ENCODE measurements at regions not wholly inside any gene's neighbourhood (a gene's known extent, or its start where the extent isn't known, plus 50 kb on each side); places are given as distances from the start of the nearest gene placed in this dataset.

GRCh38 chrX:115889121-115889890 lies 281.2 kb upstream of the AGTR2 start:
- TF ChIP-seq POLR2A (IDR thresholded peaks at IDR 0.05) (no peak), CTCF (IDR thresholded peaks at IDR 0.05) (no peak)

Measured in prostate gland (tissue), 2 donors.